ENCODE measurements at regions not wholly inside any gene's neighbourhood (a gene's known extent, or its start where the extent isn't known, plus 50 kb on each side); places are given as distances from the start of the nearest gene placed in this dataset.
"Not testable (repeated sequence)": the region's sequence is repeated elsewhere in the genome, so short reads cannot be mapped to it uniquely, and the experiment has no call there.

- Mint-ChIP-seq H3K9me3 (no peaks in the 10 kb centered on the region), H3K27me3 (ENCODE audit: low read depth in 3 of 3) (peaks cover 0 to 5% (median 1%) of the 10 kb centered on the region in 3 donors), H3K4me1 (peaks cover 0 to 3% of the 10 kb centered on the region in 2 donors), H3K27ac (no peak overlapping the region), H3K36me3 (no peaks in the 10 kb centered on the region), H3K4me3 (no peak overlapping the region)
- DNase-seq: no peak
Observed at GRCh38 chr20:51955756-51956155, 153.4 kb upstream of the SALL4 start.

GRCh38 chr20:51953731-51954340, 151.5 kb upstream of the SALL4 start:
- peaks cover 0 to 3% of the 10 kb centered on the region in 2 donors for H3K4me1 Mint-ChIP-seq
- H3K4me3 Mint-ChIP-seq: no peak overlapping the region
- H3K36me3 Mint-ChIP-seq: no peaks in the 10 kb centered on the region
- DNase-seq: no peak
- H3K9me3 Mint-ChIP-seq: no peaks in the 10 kb centered on the region
- peak overlapping the region in 1 of 6 donors; percentile 10 for H3K27ac Mint-ChIP-seq
- peaks cover 0 to 5% (median 1%) of the 10 kb centered on the region in 3 donors for H3K27me3 Mint-ChIP-seq (ENCODE audit: low read depth in 3 of 3)

- H3K36me3 Mint-ChIP-seq: no peaks in the 10 kb centered on the region
- no peak overlapping the region for H3K4me3 Mint-ChIP-seq
- H3K9me3 Mint-ChIP-seq: no peaks in the 10 kb centered on the region
- no peak for DNase-seq
- H3K4me1 Mint-ChIP-seq: peaks cover 0 to 3% of the 10 kb centered on the region in 2 donors
- peaks cover 0 to 5% (median 1%) of the 10 kb centered on the region in 3 donors for H3K27me3 Mint-ChIP-seq (ENCODE audit: low read depth in 3 of 3)
- H3K27ac Mint-ChIP-seq: no peak overlapping the region
Observed at GRCh38 chr20:51950926-51951325, 148.6 kb upstream of the SALL4 start.

- Mint-ChIP-seq H3K4me3 (no peak overlapping the region), H3K36me3 (no peaks in the 10 kb centered on the region), H3K9me3 (no peaks in the 10 kb centered on the region), H3K27me3 (ENCODE audit: low read depth in 3 of 3) (peaks cover 0 to 3% (median 1%) of the 10 kb centered on the region in 3 donors), H3K4me1 (no peaks in the 10 kb centered on the region), H3K27ac (no peak overlapping the region)
- DNase-seq: no peak
Observed at GRCh38 chr20:51946586-51946985, 144.3 kb upstream of the SALL4 start.

GRCh38 chr20:51945881-51946280, 143.6 kb upstream of the SALL4 start:
- Mint-ChIP-seq H3K36me3 (no peaks in the 10 kb centered on the region), H3K27me3 (ENCODE audit: low read depth in 3 of 3) (peaks cover 0 to 2% (median 0%) of the 10 kb centered on the region in 3 donors), H3K27ac (no peak overlapping the region), H3K9me3 (no peaks in the 10 kb centered on the region), H3K4me1 (no peaks in the 10 kb centered on the region), H3K4me3 (no peak overlapping the region)
- DNase-seq: no peak

GRCh38 chr20:51945177-51945576, 142.9 kb upstream of the SALL4 start:
- no peak for DNase-seq
- Mint-ChIP-seq H3K27ac (no peak overlapping the region), H3K36me3 (no peaks in the 10 kb centered on the region), H3K9me3 (no peaks in the 10 kb centered on the region), H3K4me3 (no peak overlapping the region), H3K4me1 (no peaks in the 10 kb centered on the region), H3K27me3 (ENCODE audit: low read depth in 3 of 3) (peaks cover 0 to 2% (median 0%) of the 10 kb centered on the region in 3 donors)

- H3K4me1 Mint-ChIP-seq: no peaks in the 10 kb centered on the region
- H3K27ac Mint-ChIP-seq: no peak overlapping the region
- no peaks in the 10 kb centered on the region for H3K36me3 Mint-ChIP-seq
- peaks cover 0 to 2% (median 0%) of the 10 kb centered on the region in 3 donors for H3K27me3 Mint-ChIP-seq (ENCODE audit: low read depth in 3 of 3)
- DNase-seq: no peak
- H3K9me3 Mint-ChIP-seq: no peaks in the 10 kb centered on the region
- no peak overlapping the region for H3K4me3 Mint-ChIP-seq
Observed at GRCh38 chr20:51943761-51944160, 141.4 kb upstream of the SALL4 start.

GRCh38 chr20:51943326-51943725, 141.0 kb upstream of the SALL4 start:
- not testable (repeated sequence) for H3K27me3 Mint-ChIP-seq (ENCODE audit: low read depth in 3 of 3); H3K9me3 Mint-ChIP-seq; H3K27ac Mint-ChIP-seq; H3K36me3 Mint-ChIP-seq; DNase-seq; H3K4me3 Mint-ChIP-seq; H3K4me1 Mint-ChIP-seq

- no peak for DNase-seq
- no peaks in the 10 kb centered on the region for H3K4me1 Mint-ChIP-seq
- H3K4me3 Mint-ChIP-seq: no peak overlapping the region
- no peaks in the 10 kb centered on the region for H3K9me3 Mint-ChIP-seq
- H3K27me3 Mint-ChIP-seq (ENCODE audit: low read depth in 3 of 3): peaks cover 0 to 2% (median 0%) of the 10 kb centered on the region in 3 donors
- H3K27ac Mint-ChIP-seq: no peak overlapping the region
- H3K36me3 Mint-ChIP-seq: no peaks in the 10 kb centered on the region
Observed at GRCh38 chr20:51941503-51941902, 139.2 kb upstream of the SALL4 start.

GRCh38 chr20:51939259-51939585, 136.9 kb upstream of the SALL4 start:
- peaks cover 0 to 3% (median 2%) of the 10 kb centered on the region in 3 donors for H3K27me3 Mint-ChIP-seq (ENCODE audit: low read depth in 3 of 3)
- H3K4me3 Mint-ChIP-seq: no peak overlapping the region
- no peak overlapping the region for H3K27ac Mint-ChIP-seq
- no peaks in the 10 kb centered on the region for H3K4me1 Mint-ChIP-seq
- DNase-seq: no peak
- H3K9me3 Mint-ChIP-seq: no peaks in the 10 kb centered on the region
- no peaks in the 10 kb centered on the region for H3K36me3 Mint-ChIP-seq

GRCh38 chr20:51938559-51939258, 136.4 kb upstream of the SALL4 start:
- no peaks in the 10 kb centered on the region for H3K4me1 Mint-ChIP-seq
- no peak for DNase-seq
- no peak overlapping the region for H3K27ac Mint-ChIP-seq
- H3K36me3 Mint-ChIP-seq: no peaks in the 10 kb centered on the region
- H3K27me3 Mint-ChIP-seq (ENCODE audit: low read depth in 3 of 3): peaks cover 0 to 3% (median 2%) of the 10 kb centered on the region in 3 donors
- no peak overlapping the region for H3K4me3 Mint-ChIP-seq
- no peaks in the 10 kb centered on the region for H3K9me3 Mint-ChIP-seq

GRCh38 chr20:51937779-51938178, 135.5 kb upstream of the SALL4 start:
- no peak for DNase-seq

GRCh38 chr20:51936377-51936776, 134.1 kb upstream of the SALL4 start:
- H3K36me3 Mint-ChIP-seq: no peaks in the 10 kb centered on the region
- DNase-seq: no peak
- peaks cover 0 to 3% (median under 1%) of the 10 kb centered on the region in 3 donors for H3K27me3 Mint-ChIP-seq (ENCODE audit: low read depth in 3 of 3)
- H3K4me3 Mint-ChIP-seq: no peak overlapping the region
- no peak overlapping the region for H3K27ac Mint-ChIP-seq
- H3K9me3 Mint-ChIP-seq: no peaks in the 10 kb centered on the region
- H3K4me1 Mint-ChIP-seq: no peaks in the 10 kb centered on the region

More at GRCh38 chr20:51937779-51938178, 135.5 kb upstream of the SALL4 start:
- H3K27ac Mint-ChIP-seq: no peak overlapping the region
- H3K4me3 Mint-ChIP-seq: no peak overlapping the region
- H3K9me3 Mint-ChIP-seq: no peaks in the 10 kb centered on the region
- H3K36me3 Mint-ChIP-seq: no peaks in the 10 kb centered on the region
- H3K27me3 Mint-ChIP-seq (ENCODE audit: low read depth in 3 of 3): peaks cover 0 to 3% (median 2%) of the 10 kb centered on the region in 3 donors
- no peaks in the 10 kb centered on the region for H3K4me1 Mint-ChIP-seq

- Mint-ChIP-seq H3K4me1 (no peaks in the 10 kb centered on the region), H3K36me3 (no peaks in the 10 kb centered on the region), H3K27me3 (ENCODE audit: low read depth in 3 of 3) (peaks cover 0 to 3% (median 0%) of the 10 kb centered on the region in 3 donors), H3K9me3 (no peaks in the 10 kb centered on the region), H3K4me3 (no peak overlapping the region), H3K27ac (no peak overlapping the region)
- DNase-seq: no peak
Observed at GRCh38 chr20:51935003-51935358, 132.7 kb upstream of the SALL4 start.

All from immature natural killer cell (primary cell).